HCT116 (cell line): ENCODE measurements at regions not wholly inside any gene's neighbourhood (a gene's known extent, or its start where the extent isn't known, plus 50 kb on each side); places are given as distances from the start of the nearest gene placed in this dataset.

Experiments
- ATAC-seq: fragments of 200-7000 bp; cut with Tn5 transposase; 2 replicates; pipeline ENCODE4 v1.9.1; 2020; ENCODE audit warnings: mild to moderate bottlenecking, moderate library complexity
- BruUV-seq: library from RNA; stranded (reverse); fragments of 400-500 nt; replicated peaks from 2 replicates; lab custom pipeline; 2021; lab: Mats Ljungman, UMichigan
- CTCF ChIA-PET: fragments of 300-600 bp; sonication (Branson Sonifier 250); formaldehyde crosslinking; loops from one replicate; lab custom pipeline; 2021; ENCODE audit warnings: antibody characterized with exemption; lab: Charles Lee
- POLR2A ChIA-PET: fragments of 300-600, 350-600 bp; sonication (Branson Sonifier 250); formaldehyde crosslinking; loops from one replicate; lab custom pipeline; 2021; ENCODE audit warnings: antibody characterized with exemption; lab: Charles Lee
- RAD21 ChIA-PET, 2 experiments: fragments of 300-600 bp; sonication (Branson Sonifier 250); formaldehyde crosslinking; loops; one replicate each; lab custom pipeline; 2023; ENCODE audit warnings: low total read pairs in 2 of 2; ENCODE audit not compliant: uncharacterized antibody in 2 of 2, unreplicated experiment in 2 of 2, low non-redundant PET in 1 of 2; lab: Charles Lee
- DNase-seq: peaks from one replicate; pipeline ENCODE4 v3.0.0-alpha.2; 2010; ENCODE audit warnings: low read depth, low spot score
- H2AFZ ChIP-seq: fragments of 200-600 bp; shearing (Covaris generic), sonication (generic); 2 replicates; pipeline ENCODE4 v1.6.1; 2017; ENCODE audit warnings: low read depth, mixed run types, mixed read lengths, antibody characterized with exemption, low read length; ENCODE audit not compliant: poor library complexity, severe bottlenecking
- H3K27ac ChIP-seq: 2 replicates; pipeline ENCODE4 v1.5.1; 2012; ENCODE audit warnings: low read depth, low read length
- H3K27me3 ChIP-seq: fragments of 200-600 bp; sonication (generic); 2 replicates; pipeline ENCODE4 v1.6.1; 2016; ENCODE audit warnings: mixed run types, low read length, mixed read lengths; ENCODE audit not compliant: insufficient read depth
- H3K36me3 ChIP-seq, 2 experiments: fragments of 200-500 bp in 1 of 2; fragments of 200-600 bp in 1 of 2; sonication (Bioruptor generic) in 1 of 2; sonication (generic) in 1 of 2; 2 replicates each; pipeline versions ENCODE4 v1.5.1 to v1.6.1; 2014 to 2016; ENCODE audit warnings: low read length in 2 of 2, inconsistent platforms in 1 of 2, mixed read lengths in 1 of 2, mixed run types in 1 of 2; ENCODE audit not compliant: insufficient read depth in 2 of 2, control insufficient read depth in 1 of 2
- H3K4me1 ChIP-seq, 2 experiments: fragments of 200-600 bp in 1 of 2; sonication (generic) in 1 of 2; 2 replicates each; pipeline versions ENCODE4 v1.5.1 to v1.6.1; 2012 to 2017; ENCODE audit warnings: low read length in 2 of 2, inconsistent platforms in 1 of 2, mild to moderate bottlenecking in 1 of 2, mixed read lengths in 1 of 2, mixed run types in 1 of 2, moderate library complexity in 1 of 2; ENCODE audit not compliant: insufficient read depth in 2 of 2, control insufficient read depth in 1 of 2
- H3K4me2 ChIP-seq: fragments of 200-600 bp; sonication (generic); 2 replicates; pipeline ENCODE4 v1.6.1; 2017; ENCODE audit warnings: mixed run types, low read length, mixed read lengths
- H3K4me3 ChIP-seq, 2 experiments: fragments of 200-600 bp in 1 of 2; sonication (generic) in 1 of 2; replicated peaks in 1 of 2; 2 replicates each; pipeline ENCODE4 v1.5.1; 2011 to 2016; ENCODE audit warnings: low read length in 2 of 2, control low read depth in 1 of 2, low read depth in 1 of 2, mild to moderate bottlenecking in 1 of 2, mixed read lengths in 1 of 2, mixed run types in 1 of 2
- H3K79me2 ChIP-seq: fragments of 200-600 bp; sonication (generic); 2 replicates; pipeline ENCODE4 v1.6.1; 2017; ENCODE audit warnings: mild to moderate bottlenecking, mixed run types, low read length, moderate library complexity, mixed read lengths; ENCODE audit not compliant: insufficient read depth
- H3K9ac ChIP-seq: fragments of 200-600 bp; sonication (generic); 2 replicates; pipeline ENCODE4 v1.6.1; 2016; ENCODE audit warnings: low read length, mixed read lengths
- H3K9me2 ChIP-seq: fragments of 200-600 bp; sonication (generic), shearing (Covaris generic); 2 replicates; pipeline ENCODE4 v1.6.1; 2017; ENCODE audit warnings: mixed run types, mild to moderate bottlenecking, moderate library complexity; ENCODE audit not compliant: insufficient read depth
- H3K9me3 ChIP-seq, 2 experiments: fragments of 200-500 bp in 1 of 2; fragments of 200-600 bp in 1 of 2; sonication (Bioruptor generic) in 1 of 2; sonication (generic) in 1 of 2; 2 replicates each; pipeline ENCODE4 v1.6.1; 2014 to 2017; ENCODE audit warnings: low read length in 2 of 2, mixed read lengths in 2 of 2, inconsistent platforms in 1 of 2, low read depth in 1 of 2, mild to moderate bottlenecking in 1 of 2, mixed run types in 1 of 2, moderate library complexity in 1 of 2; ENCODE audit not compliant: control insufficient read depth in 1 of 2, insufficient read depth in 1 of 2
- H4K20me1 ChIP-seq: fragments of 200-600 bp; sonication (generic), shearing (Covaris generic); 2 replicates; pipeline ENCODE4 v1.6.1; 2017; ENCODE audit warnings: mixed run types, mild to moderate bottlenecking, moderate library complexity; ENCODE audit not compliant: insufficient read depth
- CBX3 ChIP-seq: IDR thresholded peaks from 2 replicates; pipeline ENCODE4 v1.6.1; 2012; ENCODE audit warnings: low read depth
- CEBPB ChIP-seq: IDR thresholded peaks from 2 replicates; pipeline ENCODE4 v1.6.1; 2012; ENCODE audit warnings: low read depth
- ELF1 ChIP-seq: IDR thresholded peaks from 2 replicates; pipeline ENCODE4 v1.6.1; 2012; ENCODE audit warnings: low read depth, borderline replicate concordance
- JUND ChIP-seq: IDR thresholded peaks from 2 replicates; pipeline ENCODE4 v1.6.1; 2012
- POLR2AphosphoS5 ChIP-seq: IDR thresholded peaks from 2 replicates; pipeline ENCODE4 v1.6.1; 2011; ENCODE audit warnings: mild to moderate bottlenecking, low read depth, low read length, moderate library complexity
- SRF ChIP-seq: IDR thresholded peaks from 2 replicates; pipeline ENCODE4 v1.6.1; 2012; ENCODE audit warnings: low read depth
- YY1 ChIP-seq: IDR thresholded peaks from 2 replicates; pipeline ENCODE4 v1.6.1; 2011; ENCODE audit warnings: low read length, low read depth, moderate library complexity, mild to moderate bottlenecking; ENCODE audit not compliant: insufficient replicate concordance; ENCODE audit errors: extremely low read depth
- ZFX ChIP-seq: fragments of 450-650 bp; IDR thresholded peaks from 2 replicates; pipeline ENCODE4 v1.6.1; 2017
- ZNF274 ChIP-seq: fragments of 200-500 bp; sonication (Bioruptor generic); IDR thresholded peaks from 2 replicates; pipeline ENCODE4 v1.6.1; 2014; ENCODE audit warnings: mild to moderate bottlenecking, low read depth, low read length, inconsistent platforms
- intact Hi-C: fragments of 100-400 bp; cut with micrococcal nuclease; formaldehyde crosslinking; loops from 2 replicates; pipeline ENCODE4 v1.10.0; 2022
- TF ChIP-seq, protein P1 (sequence below): IDR thresholded peaks from 2 replicates; pipeline ENCODE4 v1.6.1; 2012; ENCODE audit warnings: low read depth
- TF ChIP-seq, protein P2 (sequence below): IDR thresholded peaks from 2 replicates; pipeline ENCODE4 v1.6.1; 2012

DNA sequence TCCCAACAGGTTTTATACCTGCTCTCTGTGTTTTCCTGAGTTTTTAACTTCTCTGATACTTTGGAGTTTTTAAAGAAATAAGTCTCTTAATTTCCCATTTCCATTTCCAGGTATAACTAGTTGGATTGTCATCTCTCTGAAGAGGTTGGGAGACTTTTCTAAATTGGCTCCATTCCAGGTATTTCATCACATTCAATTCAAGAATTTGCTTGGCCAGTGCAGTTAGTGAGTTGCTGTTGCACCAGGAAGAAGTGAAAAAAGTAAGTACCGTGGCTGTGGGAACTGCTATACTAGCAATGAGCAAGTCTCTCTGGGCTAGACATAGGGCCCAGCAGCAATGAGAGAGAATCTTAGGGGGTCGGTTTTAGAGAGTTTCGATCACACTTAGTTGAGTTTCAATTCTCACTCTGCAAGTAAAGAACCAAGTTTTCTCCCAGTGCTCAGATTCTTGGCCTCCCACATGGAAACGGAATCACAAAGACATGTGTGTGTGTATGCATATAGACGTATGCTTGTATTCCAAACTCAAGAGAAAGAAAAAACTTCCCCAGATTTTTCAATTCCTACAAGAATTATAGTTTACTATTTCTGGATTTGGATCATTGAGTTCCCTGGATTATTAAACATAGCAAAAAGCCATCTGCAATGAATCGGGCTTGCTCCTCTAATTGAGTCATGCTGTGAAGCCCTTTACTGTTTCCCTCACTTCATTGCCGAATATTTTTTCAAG lies 894.4 kb downstream of the BCL11A start:
- H3K4me2 ChIP-seq, result no peak overlapping the region
- ATAC-seq (no peak), DNase-seq (no peak)
- no peaks in the 10 kb centered on the region for H3K36me3 ChIP-seq
- RAD21 ChIA-PET, result no interaction called here
- H2AFZ ChIP-seq, result no peak overlapping the region
- no peaks in the 10 kb centered on the region for H3K9me2 ChIP-seq
- H4K20me1 ChIP-seq, result no peaks in the 10 kb centered on the region
- no peak overlapping the region for H3K9ac ChIP-seq
- H3K4me1 ChIP-seq, result no peaks in the 10 kb centered on the region
- H3K9me3 ChIP-seq, result peaks cover 0 to 3% of the 10 kb centered on the region in 2 experiments; a peak in 2 of 4 replicates
- no TSS peak for BruUV-seq
- no peaks in the 10 kb centered on the region for H3K27me3 ChIP-seq
- intact Hi-C loops, result no loop called here
- H3K4me3 ChIP-seq, result no peak overlapping the region
- no peak overlapping the region for H3K27ac ChIP-seq
- CTCF ChIA-PET, result no interaction called here
- no peaks in the 10 kb centered on the region for H3K79me2 ChIP-seq
- TF ChIP-seq ZFX, result no peak
- TF ChIP-seq, protein P1, sequence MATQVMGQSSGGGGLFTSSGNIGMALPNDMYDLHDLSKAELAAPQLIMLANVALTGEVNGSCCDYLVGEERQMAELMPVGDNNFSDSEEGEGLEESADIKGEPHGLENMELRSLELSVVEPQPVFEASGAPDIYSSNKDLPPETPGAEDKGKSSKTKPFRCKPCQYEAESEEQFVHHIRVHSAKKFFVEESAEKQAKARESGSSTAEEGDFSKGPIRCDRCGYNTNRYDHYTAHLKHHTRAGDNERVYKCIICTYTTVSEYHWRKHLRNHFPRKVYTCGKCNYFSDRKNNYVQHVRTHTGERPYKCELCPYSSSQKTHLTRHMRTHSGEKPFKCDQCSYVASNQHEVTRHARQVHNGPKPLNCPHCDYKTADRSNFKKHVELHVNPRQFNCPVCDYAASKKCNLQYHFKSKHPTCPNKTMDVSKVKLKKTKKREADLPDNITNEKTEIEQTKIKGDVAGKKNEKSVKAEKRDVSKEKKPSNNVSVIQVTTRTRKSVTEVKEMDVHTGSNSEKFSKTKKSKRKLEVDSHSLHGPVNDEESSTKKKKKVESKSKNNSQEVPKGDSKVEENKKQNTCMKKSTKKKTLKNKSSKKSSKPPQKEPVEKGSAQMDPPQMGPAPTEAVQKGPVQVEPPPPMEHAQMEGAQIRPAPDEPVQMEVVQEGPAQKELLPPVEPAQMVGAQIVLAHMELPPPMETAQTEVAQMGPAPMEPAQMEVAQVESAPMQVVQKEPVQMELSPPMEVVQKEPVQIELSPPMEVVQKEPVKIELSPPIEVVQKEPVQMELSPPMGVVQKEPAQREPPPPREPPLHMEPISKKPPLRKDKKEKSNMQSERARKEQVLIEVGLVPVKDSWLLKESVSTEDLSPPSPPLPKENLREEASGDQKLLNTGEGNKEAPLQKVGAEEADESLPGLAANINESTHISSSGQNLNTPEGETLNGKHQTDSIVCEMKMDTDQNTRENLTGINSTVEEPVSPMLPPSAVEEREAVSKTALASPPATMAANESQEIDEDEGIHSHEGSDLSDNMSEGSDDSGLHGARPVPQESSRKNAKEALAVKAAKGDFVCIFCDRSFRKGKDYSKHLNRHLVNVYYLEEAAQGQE, result no peak
- TF ChIP-seq JUND, result no peak
- TF ChIP-seq ELF1, result no peak
- no peak for TF ChIP-seq ZNF274
- no peak for TF ChIP-seq SRF
- no peak for TF ChIP-seq CEBPB
- TF ChIP-seq POLR2AphosphoS5, result no peak
- TF ChIP-seq, protein P2, sequence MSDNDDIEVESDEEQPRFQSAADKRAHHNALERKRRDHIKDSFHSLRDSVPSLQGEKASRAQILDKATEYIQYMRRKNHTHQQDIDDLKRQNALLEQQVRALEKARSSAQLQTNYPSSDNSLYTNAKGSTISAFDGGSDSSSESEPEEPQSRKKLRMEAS, result no peak
- no peak for TF ChIP-seq CBX3
- TF ChIP-seq YY1, result no peak
- POLR2A ChIA-PET, result no interaction called here
